ENCODE measurements at regions not wholly inside any gene's neighbourhood (a gene's known extent, or its start where the extent isn't known, plus 50 kb on each side); places are given as distances from the start of the nearest gene placed in this dataset.

GRCh38 chr6:67639161-67639560 is 995.9 kb upstream of the ADGRB3 start:
- TF ChIP-seq CTCF (IDR thresholded peaks at IDR 0.05; ENCODE audit: unreplicated experiment), result no peak
- no peak for DNase-seq
- Mint-ChIP-seq H3K27ac (ENCODE audit: unreplicated experiment) (no peak overlapping the region), H3K27me3 (ENCODE audit: unreplicated experiment) (no peaks in the 10 kb centered on the region), H3K36me3 (ENCODE audit: insufficient read depth, unreplicated experiment) (no peaks in the 10 kb centered on the region), H3K9me3 (ENCODE audit: low read depth, unreplicated experiment) (peaks cover 5% of the 10 kb centered on the region), H3K4me3 (ENCODE audit: low read depth, unreplicated experiment) (no peak overlapping the region), H3K4me1 (ENCODE audit: low read depth, unreplicated experiment) (no peaks in the 10 kb centered on the region)
- no TSS peak for BruUV-seq (replicated peaks)
- CTCF ChIA-PET, result no interaction called here
- intact Hi-C loops (cut with micrococcal nuclease; ENCODE audit: unreplicated experiment), result no loop called here

- H3K27me3 Mint-ChIP-seq (ENCODE audit: unreplicated experiment), result no peaks in the 10 kb centered on the region
- no peak overlapping the region for H3K4me3 Mint-ChIP-seq (ENCODE audit: low read depth, unreplicated experiment)
- H3K36me3 Mint-ChIP-seq (ENCODE audit: insufficient read depth, unreplicated experiment), result no peaks in the 10 kb centered on the region
- no peak for TF ChIP-seq CTCF (IDR thresholded peaks at IDR 0.05; ENCODE audit: unreplicated experiment)
- no peak overlapping the region for H3K27ac Mint-ChIP-seq (ENCODE audit: unreplicated experiment)
- peaks cover 7% of the 10 kb centered on the region for H3K9me3 Mint-ChIP-seq (ENCODE audit: low read depth, unreplicated experiment)
- intact Hi-C loops (cut with micrococcal nuclease; ENCODE audit: unreplicated experiment), result no loop called here
- DNase-seq, result no peak
- no TSS peak for BruUV-seq (replicated peaks)
- no peaks in the 10 kb centered on the region for H3K4me1 Mint-ChIP-seq (ENCODE audit: low read depth, unreplicated experiment)
- CTCF ChIA-PET, result no interaction called here
Measured at GRCh38 chr6:67634199-67634598, 1000.9 kb upstream of the ADGRB3 start.

GRCh38 chr6:67633058-67633457 is 1002.0 kb upstream of the ADGRB3 start:
- Mint-ChIP-seq H3K27ac (ENCODE audit: unreplicated experiment) (no peak overlapping the region), H3K4me3 (ENCODE audit: low read depth, unreplicated experiment) (no peak overlapping the region), H3K4me1 (ENCODE audit: low read depth, unreplicated experiment) (no peaks in the 10 kb centered on the region), H3K36me3 (ENCODE audit: insufficient read depth, unreplicated experiment) (no peaks in the 10 kb centered on the region), H3K9me3 (ENCODE audit: low read depth, unreplicated experiment) (peaks cover 9% of the 10 kb centered on the region), H3K27me3 (ENCODE audit: unreplicated experiment) (no peaks in the 10 kb centered on the region)
- no peak for TF ChIP-seq CTCF (IDR thresholded peaks at IDR 0.05; ENCODE audit: unreplicated experiment)
- DNase-seq, result no peak
- BruUV-seq (replicated peaks), result no TSS peak
- CTCF ChIA-PET, result no interaction called here
- intact Hi-C loops (cut with micrococcal nuclease; ENCODE audit: unreplicated experiment), result no loop called here

- intact Hi-C loops (cut with micrococcal nuclease; ENCODE audit: unreplicated experiment), result no loop called here
- no peak overlapping the region for H3K4me3 Mint-ChIP-seq (ENCODE audit: low read depth, unreplicated experiment)
- no TSS peak for BruUV-seq (replicated peaks)
- H3K27me3 Mint-ChIP-seq (ENCODE audit: unreplicated experiment), result no peaks in the 10 kb centered on the region
- H3K36me3 Mint-ChIP-seq (ENCODE audit: insufficient read depth, unreplicated experiment), result no peaks in the 10 kb centered on the region
- TF ChIP-seq CTCF (IDR thresholded peaks at IDR 0.05; ENCODE audit: unreplicated experiment), result no peak
- no peak overlapping the region for H3K27ac Mint-ChIP-seq (ENCODE audit: unreplicated experiment)
- peaks cover 9% of the 10 kb centered on the region for H3K9me3 Mint-ChIP-seq (ENCODE audit: low read depth, unreplicated experiment)
- CTCF ChIA-PET, result no interaction called here
- DNase-seq, result no peak
- no peaks in the 10 kb centered on the region for H3K4me1 Mint-ChIP-seq (ENCODE audit: low read depth, unreplicated experiment)
Measured at GRCh38 chr6:67630146-67630545, 1004.9 kb upstream of the ADGRB3 start.

- CTCF ChIA-PET, result no interaction called here
- no peak for TF ChIP-seq CTCF (IDR thresholded peaks at IDR 0.05; ENCODE audit: unreplicated experiment)
Measured at GRCh38 chr6:67629258-67629657, 1005.8 kb upstream of the ADGRB3 start.

More at GRCh38 chr6:67629258-67629657, 1005.8 kb upstream of the ADGRB3 start:
- intact Hi-C loops (cut with micrococcal nuclease; ENCODE audit: unreplicated experiment), result no loop called here
- no peak overlapping the region for H3K4me3 Mint-ChIP-seq (ENCODE audit: low read depth, unreplicated experiment)
- H3K36me3 Mint-ChIP-seq (ENCODE audit: insufficient read depth, unreplicated experiment), result no peaks in the 10 kb centered on the region
- peaks cover 7% of the 10 kb centered on the region for H3K9me3 Mint-ChIP-seq (ENCODE audit: low read depth, unreplicated experiment)
- no TSS peak for BruUV-seq (replicated peaks)
- no peaks in the 10 kb centered on the region for H3K27me3 Mint-ChIP-seq (ENCODE audit: unreplicated experiment)
- no peak for DNase-seq
- H3K27ac Mint-ChIP-seq (ENCODE audit: unreplicated experiment), result no peak overlapping the region
- H3K4me1 Mint-ChIP-seq (ENCODE audit: low read depth, unreplicated experiment), result no peaks in the 10 kb centered on the region

Data from Calu3 (cell line).